Urothelium cell line (cell line): ENCODE measurements at regions not wholly inside any gene's neighbourhood (a gene's known extent, or its start where the extent isn't known, plus 50 kb on each side); places are given as distances from the start of the nearest gene placed in this dataset.
"Not testable (repeated sequence)": the region's sequence is repeated elsewhere in the genome, so short reads cannot be mapped to it uniquely, and the experiment has no call there.

Experiments
- DNase-seq: peaks from one replicate; pipeline ENCODE4 v3.0.0; 2011; ENCODE audit warnings: low spot score, mixed read lengths
- FAIRE-seq: peaks from 2 replicates; lab custom pipeline; 2011; peaks lifted over from hg19 to GRCh38; lab: Jason Lieb, UNC

- no peak for FAIRE-seq
Observed at GRCh38 chr13:105907319-105908019, 628.0 kb downstream of the EFNB2 start.

GRCh38 chr13:105906746-105907145, 628.7 kb downstream of the EFNB2 start:
- no peak for DNase-seq

More at GRCh38 chr13:105907319-105908019, 628.0 kb downstream of the EFNB2 start:
- no peak for DNase-seq

GRCh38 chr13:105904034-105904742, 631.3 kb downstream of the EFNB2 start:
- FAIRE-seq (no peak), DNase-seq (no peak)

More at GRCh38 chr13:105906746-105907145, 628.7 kb downstream of the EFNB2 start:
- no peak for FAIRE-seq

- FAIRE-seq = no peak
- DNase-seq = no peak
Observed at GRCh38 chr13:105902396-105902795, 633.1 kb downstream of the EFNB2 start.

- DNase-seq (no peak), FAIRE-seq (no peak)
Observed at GRCh38 chr13:105897575-105897974, 637.9 kb downstream of the EFNB2 start.

GRCh38 chr13:105894697-105895096, 640.8 kb downstream of the EFNB2 start:
- DNase-seq = no peak
- FAIRE-seq = no peak

GRCh38 chr13:105890509-105890908, 645.0 kb downstream of the EFNB2 start:
- DNase-seq (no peak), FAIRE-seq (no peak)

GRCh38 chr13:105878119-105878700, 657.3 kb downstream of the EFNB2 start:
- FAIRE-seq = no peak
- no peak for DNase-seq

- FAIRE-seq = no peak
- DNase-seq = no peak
Observed at GRCh38 chr13:105874814-105875213, 660.6 kb downstream of the EFNB2 start.

- no peak for DNase-seq
- no peak for FAIRE-seq
Observed at GRCh38 chr13:105871768-105872167, 663.7 kb downstream of the EFNB2 start.

- DNase-seq (no peak), FAIRE-seq (no peak)
Observed at GRCh38 chr13:105871326-105871725, 664.1 kb downstream of the EFNB2 start.

GRCh38 chr13:105863300-105863920, 672.1 kb downstream of the EFNB2 start:
- DNase-seq (no peak), FAIRE-seq (no peak)

GRCh38 chr13:105848494-105848893, 687.0 kb downstream of the EFNB2 start:
- DNase-seq = no peak
- FAIRE-seq = no peak

GRCh38 chr13:105847527-105848291, 687.8 kb downstream of the EFNB2 start:
- FAIRE-seq = no peak

GRCh38 chr13:105846923-105847322, 688.5 kb downstream of the EFNB2 start:
- FAIRE-seq (no peak), DNase-seq (no peak)

More at GRCh38 chr13:105847527-105848291, 687.8 kb downstream of the EFNB2 start:
- no peak for DNase-seq

GRCh38 chr13:105841286-105841685, 694.2 kb downstream of the EFNB2 start:
- no peak for FAIRE-seq
- no peak for DNase-seq

GRCh38 chr13:105838231-105838630, 697.2 kb downstream of the EFNB2 start:
- DNase-seq (no peak), FAIRE-seq (no peak)

GRCh38 chr13:105837295-105837694, 698.2 kb downstream of the EFNB2 start:
- not testable (repeated sequence) for DNase-seq, FAIRE-seq

GRCh38 chr13:105830821-105831220, 704.6 kb downstream of the EFNB2 start:
- DNase-seq (no peak), FAIRE-seq (no peak)

GRCh38 chr13:105827111-105827809, 708.2 kb downstream of the EFNB2 start:
- FAIRE-seq (no peak), DNase-seq (no peak)
